ENCODE measurements at regions not wholly inside any gene's neighbourhood (a gene's known extent, or its start where the extent isn't known, plus 50 kb on each side); places are given as distances from the start of the nearest gene placed in this dataset.
"Not testable (repeated sequence)": the region's sequence is repeated elsewhere in the genome, so short reads cannot be mapped to it uniquely, and the experiment has no call there.

GRCh38 chr6:135114355-135115145, 59.9 kb upstream of the HBS1L start:
- no peak overlapping the region for H3K4me3 ChIP-seq (ENCODE audit: low read length in 3 of 3)
- TF ChIP-seq, protein P1, sequence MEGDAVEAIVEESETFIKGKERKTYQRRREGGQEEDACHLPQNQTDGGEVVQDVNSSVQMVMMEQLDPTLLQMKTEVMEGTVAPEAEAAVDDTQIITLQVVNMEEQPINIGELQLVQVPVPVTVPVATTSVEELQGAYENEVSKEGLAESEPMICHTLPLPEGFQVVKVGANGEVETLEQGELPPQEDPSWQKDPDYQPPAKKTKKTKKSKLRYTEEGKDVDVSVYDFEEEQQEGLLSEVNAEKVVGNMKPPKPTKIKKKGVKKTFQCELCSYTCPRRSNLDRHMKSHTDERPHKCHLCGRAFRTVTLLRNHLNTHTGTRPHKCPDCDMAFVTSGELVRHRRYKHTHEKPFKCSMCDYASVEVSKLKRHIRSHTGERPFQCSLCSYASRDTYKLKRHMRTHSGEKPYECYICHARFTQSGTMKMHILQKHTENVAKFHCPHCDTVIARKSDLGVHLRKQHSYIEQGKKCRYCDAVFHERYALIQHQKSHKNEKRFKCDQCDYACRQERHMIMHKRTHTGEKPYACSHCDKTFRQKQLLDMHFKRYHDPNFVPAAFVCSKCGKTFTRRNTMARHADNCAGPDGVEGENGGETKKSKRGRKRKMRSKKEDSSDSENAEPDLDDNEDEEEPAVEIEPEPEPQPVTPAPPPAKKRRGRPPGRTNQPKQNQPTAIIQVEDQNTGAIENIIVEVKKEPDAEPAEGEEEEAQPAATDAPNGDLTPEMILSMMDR (IDR thresholded peaks at IDR 0.05; ENCODE audit: borderline replicate concordance, extremely low read depth, insufficient read depth): no peak
- FAIRE-seq (no peak), DNase-seq (no peak)
- H3K9me3 ChIP-seq (ENCODE audit: control insufficient read depth in 2 of 3, insufficient read depth in 1 of 3, low read length in 3 of 3): no peaks in the 10 kb centered on the region
- H3K9ac ChIP-seq (ENCODE audit: low read length in 3 of 3): no peak overlapping the region
- intact Hi-C loops (cut with DNase I): no loop called here
- no peaks in the 10 kb centered on the region for H3K27me3 ChIP-seq (ENCODE audit: control insufficient read depth, insufficient read depth, low read length)
- H3K4me1 ChIP-seq (ENCODE audit: control insufficient read depth in 2 of 3, insufficient read depth in 2 of 3, low read depth in 1 of 3, low read length in 3 of 3): no peaks in the 10 kb centered on the region
- no peaks in the 10 kb centered on the region for H3K36me3 ChIP-seq (ENCODE audit: control insufficient read depth in 2 of 3, insufficient read depth in 3 of 3, low read length in 3 of 3)
- no peak overlapping the region for H3K27ac ChIP-seq (ENCODE audit: low read depth in 2 of 2, low read length in 2 of 2)

- FAIRE-seq (no peak), DNase-seq (no peak)
- TF ChIP-seq, protein P1 (IDR thresholded peaks at IDR 0.05; ENCODE audit: borderline replicate concordance, extremely low read depth, insufficient read depth): no peak
- no peaks in the 10 kb centered on the region for H3K36me3 ChIP-seq (ENCODE audit: control insufficient read depth in 2 of 3, insufficient read depth in 3 of 3, low read length in 3 of 3)
- H3K4me1 ChIP-seq (ENCODE audit: control insufficient read depth in 2 of 3, insufficient read depth in 2 of 3, low read depth in 1 of 3, low read length in 3 of 3): no peaks in the 10 kb centered on the region
- H3K4me3 ChIP-seq (ENCODE audit: low read length in 3 of 3): no peak overlapping the region
- intact Hi-C loops (cut with DNase I): no loop called here
- H3K9me3 ChIP-seq (ENCODE audit: control insufficient read depth in 2 of 3, insufficient read depth in 1 of 3, low read length in 3 of 3): no peaks in the 10 kb centered on the region
- no peaks in the 10 kb centered on the region for H3K27me3 ChIP-seq (ENCODE audit: control insufficient read depth, insufficient read depth, low read length)
- H3K27ac ChIP-seq (ENCODE audit: low read depth in 2 of 2, low read length in 2 of 2): no peak overlapping the region
- H3K9ac ChIP-seq (ENCODE audit: low read length in 3 of 3): no peak overlapping the region
Measured at GRCh38 chr6:135113860-135114259, 59.2 kb upstream of the HBS1L start.

GRCh38 chr6:135112951-135113350, 58.3 kb upstream of the HBS1L start:
- H3K9me3 ChIP-seq (ENCODE audit: control insufficient read depth in 2 of 3, insufficient read depth in 1 of 3, low read length in 3 of 3); FAIRE-seq; H3K9ac ChIP-seq (ENCODE audit: low read length in 3 of 3); H3K27ac ChIP-seq (ENCODE audit: low read depth in 2 of 2, low read length in 2 of 2); H3K36me3 ChIP-seq (ENCODE audit: control insufficient read depth in 2 of 3, insufficient read depth in 3 of 3, low read length in 3 of 3); H3K4me3 ChIP-seq (ENCODE audit: low read length in 3 of 3); DNase-seq; intact Hi-C loops (cut with DNase I); H3K27me3 ChIP-seq (ENCODE audit: control insufficient read depth, insufficient read depth, low read length); H3K4me1 ChIP-seq (ENCODE audit: control insufficient read depth in 2 of 3, insufficient read depth in 2 of 3, low read depth in 1 of 3, low read length in 3 of 3): not testable (repeated sequence)

DNA sequence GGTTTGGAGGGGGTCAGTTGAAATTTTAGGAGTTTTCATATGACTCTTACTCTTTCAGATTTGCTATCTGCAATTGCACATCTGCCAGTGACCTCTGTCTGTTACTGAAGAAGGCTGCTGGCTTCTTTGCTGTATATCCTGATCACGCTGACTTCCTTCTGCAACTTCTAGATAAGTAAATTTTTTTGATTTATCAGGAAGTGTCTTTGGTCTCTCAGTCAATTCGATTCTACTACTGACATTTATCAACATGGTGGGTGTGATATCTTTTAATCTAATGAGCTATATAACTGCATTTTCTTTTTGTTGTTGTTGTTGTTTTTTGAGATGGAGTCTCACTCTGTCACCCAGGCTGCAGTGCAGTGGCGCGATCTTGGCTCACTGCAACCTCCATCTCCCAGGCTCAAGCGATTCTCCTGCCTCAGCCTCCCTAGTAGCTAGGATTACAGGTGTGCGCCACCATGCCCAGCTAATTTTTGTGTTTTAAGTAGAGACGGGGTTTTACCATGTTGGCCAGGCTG, 55.7 kb upstream of the HBS1L start:
- H3K36me3 ChIP-seq (ENCODE audit: control insufficient read depth in 2 of 3, insufficient read depth in 3 of 3, low read length in 3 of 3); FAIRE-seq; DNase-seq; H3K27ac ChIP-seq (ENCODE audit: low read depth in 2 of 2, low read length in 2 of 2); H3K4me3 ChIP-seq (ENCODE audit: low read length in 3 of 3); H3K4me1 ChIP-seq (ENCODE audit: control insufficient read depth in 2 of 3, insufficient read depth in 2 of 3, low read depth in 1 of 3, low read length in 3 of 3); H3K9ac ChIP-seq (ENCODE audit: low read length in 3 of 3); intact Hi-C loops (cut with DNase I); H3K9me3 ChIP-seq (ENCODE audit: control insufficient read depth in 2 of 3, insufficient read depth in 1 of 3, low read length in 3 of 3); H3K27me3 ChIP-seq (ENCODE audit: control insufficient read depth, insufficient read depth, low read length): not testable (repeated sequence)
